Fibroblast of the aortic adventitia (primary cell): ENCODE measurements at regions not wholly inside any gene's neighbourhood (a gene's known extent, or its start where the extent isn't known, plus 50 kb on each side); places are given as distances from the start of the nearest gene placed in this dataset.
"Not testable (repeated sequence)": the region's sequence is repeated elsewhere in the genome, so short reads cannot be mapped to it uniquely, and the experiment has no call there.

Experiments used
- DNase-seq: peaks from one replicate; pipeline ENCODE4 v3.0.0-alpha.2; 2010; ENCODE audit warnings: low read depth
- H3K4me3 ChIP-seq: 2 replicates; pipeline ENCODE4 v1.5.1; 2011; ENCODE audit warnings: low read depth, mild to moderate bottlenecking, control low read depth, low read length, moderate library complexity
- CTCF ChIP-seq: IDR thresholded peaks from 2 replicates; pipeline ENCODE4 v1.5.1; 2011; ENCODE audit warnings: mild to moderate bottlenecking, low read length, control low read depth, inconsistent platforms; ENCODE audit not compliant: insufficient read depth

GRCh38 chr11:57047610-57048009 is 58.9 kb downstream of the OR5AK2 start:
- no peak for TF ChIP-seq CTCF
- H3K4me3 ChIP-seq = no peak overlapping the region
- DNase-seq = no peak

- no peak overlapping the region for H3K4me3 ChIP-seq
- TF ChIP-seq CTCF = no peak
- DNase-seq = no peak
Observed at GRCh38 chr11:57049749-57050148, 61.0 kb downstream of the OR5AK2 start.

- no peak for TF ChIP-seq CTCF
- no peak overlapping the region for H3K4me3 ChIP-seq
- no peak for DNase-seq
Observed at GRCh38 chr11:57054817-57055216, 66.1 kb downstream of the OR5AK2 start.

- TF ChIP-seq CTCF = no peak
- no peak overlapping the region for H3K4me3 ChIP-seq
- DNase-seq = no peak
Observed at GRCh38 chr11:57055744-57056143, 67.0 kb downstream of the OR5AK2 start.

GRCh38 chr11:57056735-57057134 is 68.0 kb downstream of the OR5AK2 start:
- no peak overlapping the region for H3K4me3 ChIP-seq
- no peak for DNase-seq
- no peak for TF ChIP-seq CTCF

- no peak overlapping the region for H3K4me3 ChIP-seq
- TF ChIP-seq CTCF = no peak
- DNase-seq = no peak
Observed at GRCh38 chr11:57057561-57057960, 68.8 kb downstream of the OR5AK2 start.

- DNase-seq, H3K4me3 ChIP-seq: not testable (repeated sequence)
Observed at GRCh38 chr11:57062957-57063356, 74.2 kb downstream of the OR5AK2 start.

GRCh38 chr11:57069942-57070341 is 81.2 kb downstream of the OR5AK2 start:
- DNase-seq = peak; percentile 3

More at GRCh38 chr11:57069942-57070341, 81.2 kb downstream of the OR5AK2 start:
- no peak for TF ChIP-seq CTCF
- no peak overlapping the region for H3K4me3 ChIP-seq
